Middle frontal gyrus (tissue), 1 donor: ENCODE measurements at regions not wholly inside any gene's neighbourhood (a gene's known extent, or its start where the extent isn't known, plus 50 kb on each side); places are given as distances from the start of the nearest gene placed in this dataset.
"Not testable (repeated sequence)": the region's sequence is repeated elsewhere in the genome, so short reads cannot be mapped to it uniquely, and the experiment has no call there.

ENCODE experiments used
- DNase-seq: peaks from one replicate; pipeline ENCODE4 v3.0.0-alpha.2; 2015; ENCODE audit warnings: low spot score; ENCODE audit errors: extremely low spot score

GRCh38 chr11:34795641-34796040, 120.5 kb downstream of the APIP start:
- DNase-seq, result no peak

GRCh38 chr11:34794696-34795095, 121.5 kb downstream of the APIP start:
- no peak for DNase-seq

GRCh38 chr11:34793666-34794065, 122.5 kb downstream of the APIP start:
- DNase-seq, result no peak

- no peak for DNase-seq
Measured at GRCh38 chr11:34792814-34793258, 123.3 kb downstream of the APIP start.

GRCh38 chr11:34791780-34792542, 124.2 kb downstream of the APIP start:
- no peak for DNase-seq

- no peak for DNase-seq
Measured at GRCh38 chr11:34790620-34791019, 125.6 kb downstream of the APIP start.

GRCh38 chr11:34789196-34789834, 126.9 kb downstream of the APIP start:
- DNase-seq, result no peak

- DNase-seq, result no peak
Measured at GRCh38 chr11:34788642-34789041, 127.5 kb downstream of the APIP start.

- DNase-seq, result no peak
Measured at GRCh38 chr11:34787895-34788294, 128.3 kb downstream of the APIP start.

- no peak for DNase-seq
Measured at GRCh38 chr11:34787348-34787747, 128.8 kb downstream of the APIP start.

- no peak for DNase-seq
Measured at GRCh38 chr11:34784318-34784841, 131.8 kb downstream of the APIP start.

GRCh38 chr11:34783816-34784317, 132.3 kb downstream of the APIP start:
- DNase-seq, result no peak

GRCh38 chr11:34781826-34782225, 134.4 kb downstream of the APIP start:
- not testable (repeated sequence) for DNase-seq

GRCh38 chr11:34775417-34775888, 140.7 kb downstream of the APIP start:
- no peak for DNase-seq

- DNase-seq, result no peak
Measured at GRCh38 chr11:34774604-34775003, 141.6 kb downstream of the APIP start.

GRCh38 chr11:34773826-34774225, 142.4 kb downstream of the APIP start:
- DNase-seq, result no peak

- DNase-seq, result no peak
Measured at GRCh38 chr11:34773211-34773610, 143.0 kb downstream of the APIP start.

- DNase-seq, result no peak
Measured at GRCh38 chr11:34770111-34770510, 146.1 kb downstream of the APIP start.

- no peak for DNase-seq
Measured at GRCh38 chr11:34769224-34769623, 147.0 kb downstream of the APIP start.

GRCh38 chr11:34762625-34763024, 141.7 kb downstream of the EHF start:
- DNase-seq, result not testable (repeated sequence)

GRCh38 chr11:34758262-34758661, 137.4 kb downstream of the EHF start:
- DNase-seq, result no peak

- DNase-seq, result no peak
Measured at GRCh38 chr11:34757026-34757451, 136.1 kb downstream of the EHF start.
